VCaP (cell line): ENCODE measurements at regions not wholly inside any gene's neighbourhood (a gene's known extent, or its start where the extent isn't known, plus 50 kb on each side); places are given as distances from the start of the nearest gene placed in this dataset.

ENCODE experiments used
- H3K27ac ChIP-seq: fragments of 450-650 bp; 2 replicates; pipeline ENCODE4 v1.5.1; 2017
- TF ChIP-seq, protein P1 (sequence below): fragments of 450-650 bp; conservative IDR thresholded peaks from 2 replicates; pipeline ENCODE4 v1.5.1; 2017; ENCODE audit warnings: mild to moderate bottlenecking, moderate library complexity

DNA sequence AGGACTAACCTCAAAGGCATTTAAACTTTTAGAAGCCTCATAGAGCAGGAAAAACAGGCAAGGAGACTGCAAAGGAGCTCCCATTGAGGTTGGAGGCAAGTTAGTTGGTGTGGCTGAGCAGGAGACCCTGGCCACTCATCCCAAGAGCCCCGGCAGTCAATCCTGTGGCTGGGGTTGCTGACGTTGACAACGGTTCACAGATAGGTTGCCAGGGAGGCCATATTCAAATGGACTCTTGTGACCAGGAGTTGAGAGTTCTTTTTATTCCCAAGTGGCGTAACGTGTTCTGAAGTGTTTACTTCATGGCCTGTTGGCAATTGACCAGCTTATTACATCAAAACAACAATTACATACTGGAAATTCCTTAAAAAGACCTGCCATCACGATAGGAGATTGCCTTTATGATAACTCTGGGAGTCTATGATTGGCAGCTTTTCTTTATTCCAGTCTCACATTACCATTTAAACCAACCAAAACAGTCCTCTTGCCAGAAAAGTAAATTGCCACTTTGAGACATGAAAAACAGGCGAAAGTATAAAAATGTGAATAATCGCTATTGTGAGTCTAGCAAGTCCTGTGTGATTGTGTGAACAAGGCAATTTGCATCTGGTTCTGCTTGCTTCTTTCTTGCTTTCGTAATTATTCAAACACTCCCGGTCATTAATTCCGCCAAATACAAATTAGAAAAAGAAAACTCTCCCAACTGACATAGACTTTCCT lies 394.9 kb downstream of the MED10 start:
- H3K27ac ChIP-seq = no peak overlapping the region
- TF ChIP-seq, protein P1, sequence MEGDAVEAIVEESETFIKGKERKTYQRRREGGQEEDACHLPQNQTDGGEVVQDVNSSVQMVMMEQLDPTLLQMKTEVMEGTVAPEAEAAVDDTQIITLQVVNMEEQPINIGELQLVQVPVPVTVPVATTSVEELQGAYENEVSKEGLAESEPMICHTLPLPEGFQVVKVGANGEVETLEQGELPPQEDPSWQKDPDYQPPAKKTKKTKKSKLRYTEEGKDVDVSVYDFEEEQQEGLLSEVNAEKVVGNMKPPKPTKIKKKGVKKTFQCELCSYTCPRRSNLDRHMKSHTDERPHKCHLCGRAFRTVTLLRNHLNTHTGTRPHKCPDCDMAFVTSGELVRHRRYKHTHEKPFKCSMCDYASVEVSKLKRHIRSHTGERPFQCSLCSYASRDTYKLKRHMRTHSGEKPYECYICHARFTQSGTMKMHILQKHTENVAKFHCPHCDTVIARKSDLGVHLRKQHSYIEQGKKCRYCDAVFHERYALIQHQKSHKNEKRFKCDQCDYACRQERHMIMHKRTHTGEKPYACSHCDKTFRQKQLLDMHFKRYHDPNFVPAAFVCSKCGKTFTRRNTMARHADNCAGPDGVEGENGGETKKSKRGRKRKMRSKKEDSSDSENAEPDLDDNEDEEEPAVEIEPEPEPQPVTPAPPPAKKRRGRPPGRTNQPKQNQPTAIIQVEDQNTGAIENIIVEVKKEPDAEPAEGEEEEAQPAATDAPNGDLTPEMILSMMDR = no peak

DNA sequence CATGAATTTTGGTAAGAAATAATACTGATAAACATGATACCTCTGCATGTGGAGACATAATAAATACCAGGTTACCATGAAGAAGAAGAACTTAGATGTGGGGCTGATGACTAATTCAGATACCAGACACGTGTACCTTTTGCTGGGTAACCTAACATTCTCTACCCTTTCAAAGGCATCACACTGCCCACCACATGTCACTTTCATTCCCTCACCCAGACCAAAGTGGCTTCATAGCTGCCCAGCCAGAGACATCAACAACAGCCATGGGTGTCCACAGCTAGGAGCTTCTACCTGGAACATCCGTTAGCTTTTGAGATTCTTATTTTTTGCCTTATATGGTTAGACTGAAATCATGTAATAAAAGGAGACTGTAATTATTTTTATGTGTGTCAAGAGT lies 396.8 kb downstream of the MED10 start:
- H3K27ac ChIP-seq = no peak overlapping the region
- TF ChIP-seq, protein P1 = no peak

DNA sequence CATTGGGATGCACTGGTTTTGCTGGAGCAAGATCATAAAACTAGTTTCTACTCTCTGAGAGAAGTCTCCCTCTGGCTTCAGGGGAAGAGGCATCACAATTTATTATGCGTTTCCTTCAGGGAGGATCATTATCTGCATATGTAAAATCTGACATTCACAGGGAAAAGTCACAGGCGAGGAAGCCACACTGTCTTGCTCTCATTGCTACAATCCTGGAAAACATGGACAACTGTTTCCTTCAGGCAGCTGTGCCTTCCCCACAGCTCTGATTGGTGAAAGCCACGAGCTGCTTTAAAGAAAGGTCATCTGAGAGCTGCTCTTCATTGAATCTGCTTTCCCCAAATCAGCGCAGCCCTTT lies 397.8 kb downstream of the MED10 start:
- no peak overlapping the region for H3K27ac ChIP-seq
- TF ChIP-seq, protein P1 = no peak

DNA sequence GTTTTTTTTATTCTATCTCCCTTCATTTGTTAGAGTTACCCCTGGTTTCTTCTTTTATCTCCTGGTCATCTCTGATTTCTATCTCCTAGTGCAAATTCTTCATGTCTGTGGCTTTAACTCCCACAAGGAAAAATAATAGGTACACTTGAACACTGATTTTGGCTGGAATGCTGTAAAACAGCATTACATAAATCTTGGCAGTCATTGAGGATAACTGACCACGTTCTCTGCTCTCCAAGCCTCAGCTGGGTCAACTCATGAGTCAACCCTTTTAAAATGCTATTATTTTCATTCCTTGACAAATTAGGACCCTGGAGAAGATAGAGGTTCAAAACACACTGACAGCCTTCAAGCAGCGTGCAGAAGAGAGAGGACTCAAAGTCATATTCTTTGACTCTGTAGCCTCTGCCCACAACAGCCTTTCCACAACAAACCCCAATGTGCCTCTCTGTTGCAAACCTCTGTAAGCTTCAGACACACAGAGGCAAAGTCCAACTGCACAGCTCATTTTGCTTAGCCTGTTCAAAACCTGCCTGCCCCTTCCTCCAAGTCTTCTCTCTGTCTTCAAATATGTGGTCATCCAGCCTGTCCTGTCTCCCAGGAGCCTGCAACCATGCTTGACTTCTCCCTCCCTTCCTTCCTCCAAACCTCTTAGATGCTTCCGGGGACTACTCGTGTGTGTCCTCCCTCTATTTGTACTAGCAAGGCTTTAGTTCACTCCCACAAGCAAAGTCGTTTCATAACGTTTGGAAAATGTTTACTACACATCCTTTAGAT lies 398.4 kb downstream of the MED10 start:
- TF ChIP-seq, protein P1 = no peak
- H3K27ac ChIP-seq = no peak overlapping the region

DNA sequence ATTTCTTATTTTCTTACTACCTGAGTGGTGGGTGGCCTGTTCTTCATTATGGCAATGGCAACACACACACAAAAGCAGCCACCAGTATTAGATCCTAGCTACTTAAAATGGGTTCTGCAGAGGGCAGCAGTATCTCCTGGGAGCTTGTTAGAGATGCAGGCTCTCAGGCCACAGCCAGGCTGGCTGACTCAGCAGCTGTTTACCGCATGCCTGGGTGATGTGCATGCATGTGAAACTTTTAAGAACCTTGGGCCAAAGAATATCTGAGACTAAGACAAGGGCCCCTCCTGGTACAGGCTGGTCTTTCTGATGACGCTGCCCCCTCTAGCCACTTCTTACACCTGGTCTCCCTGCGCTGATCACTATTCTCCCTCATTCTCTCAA lies 399.0 kb downstream of the MED10 start:
- H3K27ac ChIP-seq = no peak overlapping the region
- TF ChIP-seq, protein P1 = no peak

DNA sequence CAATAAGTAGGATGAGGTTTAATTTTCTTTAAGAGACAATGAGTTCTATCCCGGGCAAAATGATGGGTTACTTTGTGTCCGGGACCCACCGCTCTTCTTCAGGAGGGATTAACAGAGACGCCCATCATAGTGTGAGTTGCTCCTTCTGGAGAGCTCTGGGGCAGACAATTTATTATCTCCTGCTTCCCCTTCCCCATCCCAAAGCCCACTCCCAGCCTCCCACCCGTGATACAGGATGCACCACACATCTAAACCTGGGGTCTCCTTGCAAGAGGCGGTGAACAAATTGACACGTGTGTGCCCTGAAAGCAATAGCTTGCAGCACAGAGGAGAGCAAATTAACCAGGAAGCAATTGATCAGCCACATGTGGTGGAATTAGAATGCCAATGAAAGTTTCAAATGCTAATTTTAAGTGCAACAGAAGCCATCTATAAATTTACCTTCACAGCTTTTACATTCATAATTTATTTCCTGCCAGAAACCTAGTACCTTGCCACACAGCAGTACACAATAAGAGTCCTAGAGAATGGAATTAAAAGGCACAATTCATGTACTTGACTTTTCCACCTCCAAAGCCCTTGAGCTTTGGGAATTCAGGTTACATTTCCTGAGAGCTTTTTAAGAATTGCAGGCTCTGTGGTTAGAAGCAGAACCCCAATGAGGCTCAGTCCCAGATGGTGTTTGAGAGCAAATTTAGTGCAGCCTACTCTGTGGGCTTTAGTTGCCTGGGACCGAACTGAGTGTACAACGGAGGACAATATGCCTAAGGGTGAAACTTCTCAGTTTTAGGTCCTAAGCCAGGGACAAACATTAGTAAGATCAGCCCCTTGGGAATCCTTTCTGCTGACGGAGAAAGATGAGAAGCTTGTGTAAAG lies 399.6 kb downstream of the MED10 start:
- TF ChIP-seq, protein P1 = no peak
- H3K27ac ChIP-seq = no peak overlapping the region

DNA sequence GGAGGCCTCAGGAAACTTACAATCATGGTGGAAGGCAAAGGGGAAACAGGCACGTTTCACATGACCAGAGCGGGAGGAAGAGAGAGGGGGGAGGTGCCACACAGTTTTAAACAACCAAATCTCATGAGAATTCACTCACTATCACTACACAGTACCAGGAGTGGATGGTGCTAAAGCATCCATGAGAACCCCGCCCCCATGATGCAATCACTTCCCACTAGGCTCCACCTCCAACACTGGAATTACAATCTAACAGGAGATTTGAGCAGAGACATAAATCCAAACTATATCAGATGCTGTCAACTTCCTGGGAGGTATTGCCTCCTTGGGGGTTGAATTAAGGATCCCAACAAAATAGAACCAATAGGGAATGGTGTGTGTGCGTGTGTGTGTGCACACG lies 407.1 kb downstream of the MED10 start:
- TF ChIP-seq, protein P1 = no peak
- H3K27ac ChIP-seq = no peak overlapping the region
